GM18511 (cell line): ENCODE measurements at regions not wholly inside any gene's neighbourhood (a gene's known extent, or its start where the extent isn't known, plus 50 kb on each side); places are given as distances from the start of the nearest gene placed in this dataset.

Experiments
- ATAC-seq: cut with Tn5 transposase; IDR thresholded peaks from one replicate; pipeline ENCODE4 v1.9.1; 2021; ENCODE audit warnings: mild to moderate bottlenecking, moderate library complexity; ENCODE audit not compliant: unreplicated experiment

- no peak for ATAC-seq
These were observed 386.0 kb downstream of the NR2F2 start for GRCh38 chr15:96716478-96716877.

GRCh38 chr15:96720251-96720650 is 389.8 kb downstream of the NR2F2 start:
- no peak for ATAC-seq

- no peak for ATAC-seq
These were observed 390.2 kb downstream of the NR2F2 start for GRCh38 chr15:96720656-96721055.

GRCh38 chr15:96728591-96728990 is 398.1 kb downstream of the NR2F2 start:
- no peak for ATAC-seq

- no peak for ATAC-seq
These were observed 402.2 kb downstream of the NR2F2 start for GRCh38 chr15:96732704-96733103.

GRCh38 chr15:96733721-96734120 is 403.2 kb downstream of the NR2F2 start:
- ATAC-seq: no peak

GRCh38 chr15:96735632-96736240 is 405.2 kb downstream of the NR2F2 start:
- no peak for ATAC-seq

GRCh38 chr15:96736384-96736783 is 405.9 kb downstream of the NR2F2 start:
- ATAC-seq: no peak

GRCh38 chr15:96737408-96737807 is 406.9 kb downstream of the NR2F2 start:
- ATAC-seq: no peak

GRCh38 chr15:96746665-96747064 is 416.2 kb downstream of the NR2F2 start:
- ATAC-seq: no peak

- no peak for ATAC-seq
These were observed 416.8 kb downstream of the NR2F2 start for GRCh38 chr15:96747291-96747690.

GRCh38 chr15:96750361-96750760 is 419.9 kb downstream of the NR2F2 start:
- no peak for ATAC-seq

- no peak for ATAC-seq
These were observed 425.6 kb downstream of the NR2F2 start for GRCh38 chr15:96756146-96756545.

- no peak for ATAC-seq
These were observed 426.2 kb downstream of the NR2F2 start for GRCh38 chr15:96756656-96757055.

GRCh38 chr15:96762566-96762965 is 432.1 kb downstream of the NR2F2 start:
- ATAC-seq: no peak

GRCh38 chr15:96764501-96764900 is 434.0 kb downstream of the NR2F2 start:
- ATAC-seq: no peak

- ATAC-seq: no peak
These were observed 434.4 kb downstream of the NR2F2 start for GRCh38 chr15:96764946-96765345.

- ATAC-seq: no peak
These were observed 435.9 kb downstream of the NR2F2 start for GRCh38 chr15:96766366-96766765.

GRCh38 chr15:96767703-96768434 is 437.4 kb downstream of the NR2F2 start:
- ATAC-seq: no peak

- no peak for ATAC-seq
These were observed 437.9 kb downstream of the NR2F2 start for GRCh38 chr15:96768435-96768789.

GRCh38 chr15:96771035-96771434 is 440.5 kb downstream of the NR2F2 start:
- ATAC-seq: no peak

- ATAC-seq: no peak
These were observed 443.7 kb downstream of the NR2F2 start for GRCh38 chr15:96774216-96774615.

GRCh38 chr15:96783746-96784145 is 453.2 kb downstream of the NR2F2 start:
- no peak for ATAC-seq
